HG02571 (cell line): ENCODE measurements at regions not wholly inside any gene's neighbourhood (a gene's known extent, or its start where the extent isn't known, plus 50 kb on each side); places are given as distances from the start of the nearest gene placed in this dataset.
"Not testable (repeated sequence)": the region's sequence is repeated elsewhere in the genome, so short reads cannot be mapped to it uniquely, and the experiment has no call there.

ENCODE experiments used
- ATAC-seq: cut with Tn5 transposase; IDR thresholded peaks from one replicate; pipeline ENCODE4 v1.9.1; 2021; ENCODE audit warnings: mild to moderate bottlenecking, moderate library complexity; ENCODE audit not compliant: unreplicated experiment

- ATAC-seq: no peak
Observed at GRCh38 chr19:28578208-28578607, 634.7 kb downstream of the UQCRFS1 start.

GRCh38 chr19:28577666-28578065 lies 635.3 kb downstream of the UQCRFS1 start:
- no peak for ATAC-seq

DNA sequence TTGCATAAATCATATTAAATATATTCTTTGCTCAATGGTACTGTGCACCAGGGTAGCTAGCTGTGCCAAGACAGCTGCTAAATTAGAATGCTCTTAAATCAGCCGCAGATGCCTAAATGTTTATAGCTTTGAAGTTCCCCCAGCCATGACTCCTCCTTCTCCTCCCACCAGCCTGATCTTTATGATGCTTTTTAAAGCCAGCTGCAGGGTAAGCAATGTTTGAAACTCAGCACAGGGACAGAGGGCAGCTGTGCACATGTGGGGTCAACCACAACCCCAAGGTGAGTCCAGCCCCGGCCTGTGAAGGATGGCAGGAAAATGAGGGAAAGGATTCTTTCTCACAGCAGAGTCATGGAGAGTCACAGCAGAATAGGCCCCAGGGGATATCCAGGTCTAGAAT lies 635.7 kb downstream of the UQCRFS1 start:
- ATAC-seq: no peak

GRCh38 chr19:28575816-28576215 lies 637.1 kb downstream of the UQCRFS1 start:
- ATAC-seq: no peak

- not testable (repeated sequence) for ATAC-seq
Observed at GRCh38 chr19:28575312-28575711, 637.6 kb downstream of the UQCRFS1 start.

DNA sequence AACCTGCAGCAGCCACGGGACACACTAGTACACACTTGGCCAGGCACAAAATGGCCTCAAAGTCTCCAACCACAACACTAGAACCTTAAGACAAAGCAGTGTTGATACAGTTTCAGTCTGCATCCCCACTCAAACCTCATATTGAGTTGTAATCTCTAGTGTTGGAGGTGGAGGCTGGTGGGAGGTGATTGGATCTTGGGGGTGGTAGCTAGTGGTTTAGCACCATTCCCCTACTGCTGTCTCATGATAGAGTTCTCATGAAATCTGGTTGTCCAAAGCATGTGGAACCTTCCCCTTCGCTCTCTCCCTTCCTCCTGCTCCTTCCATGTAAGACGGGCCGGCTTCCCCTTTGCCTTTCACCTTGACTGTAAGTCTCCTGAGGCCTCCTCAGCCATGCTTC lies 638.7 kb downstream of the UQCRFS1 start:
- ATAC-seq: no peak

- no peak for ATAC-seq
Observed at GRCh38 chr19:28569132-28570131, 643.5 kb downstream of the UQCRFS1 start.

- ATAC-seq: no peak
Observed at GRCh38 chr19:28567834-28568233, 645.1 kb downstream of the UQCRFS1 start.

DNA sequence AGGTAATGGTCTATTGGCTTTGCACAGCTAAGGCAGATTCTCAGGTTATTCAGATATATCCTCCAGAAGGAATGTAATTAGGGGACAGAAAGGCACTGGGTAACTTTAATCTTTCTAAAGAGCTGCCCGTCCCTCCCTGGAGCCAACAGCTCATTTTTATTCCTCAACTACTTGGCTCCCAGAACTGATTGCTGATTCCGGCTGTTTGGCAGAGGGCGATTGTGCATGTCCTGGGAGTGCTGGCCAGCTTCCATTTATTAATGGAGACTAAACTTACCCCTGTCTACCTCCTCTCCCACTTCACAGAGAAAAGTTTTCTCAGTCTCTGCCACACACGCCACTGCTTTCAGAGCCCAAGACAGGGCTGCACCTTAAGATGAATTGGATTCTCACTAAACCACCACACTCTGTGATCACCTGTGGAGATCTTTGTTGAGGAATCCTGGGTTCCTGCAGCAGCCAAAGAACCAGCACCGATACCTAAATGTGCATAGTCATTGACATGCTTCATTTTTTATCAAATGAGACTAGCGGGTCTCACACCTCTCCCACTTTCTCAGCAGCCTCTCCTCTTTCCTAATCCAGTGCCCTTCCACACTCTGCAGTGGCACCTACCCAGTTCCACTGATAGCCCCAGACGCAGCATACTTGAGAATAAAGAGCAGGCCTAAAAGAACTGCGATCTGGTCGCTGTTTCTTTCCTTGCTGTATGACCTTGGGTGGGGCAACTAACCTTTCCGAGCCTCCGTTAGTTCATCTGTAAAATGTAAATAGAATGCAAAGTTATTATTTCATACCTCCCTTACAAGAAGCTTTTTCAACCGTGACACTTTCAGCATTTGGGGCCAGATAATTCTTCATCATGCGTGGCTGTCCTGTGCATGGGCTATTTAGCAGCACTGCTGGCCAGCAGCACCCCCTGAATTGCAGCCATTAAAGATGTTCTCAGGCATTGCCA lies 648.7 kb downstream of the UQCRFS1 start:
- no peak for ATAC-seq

DNA sequence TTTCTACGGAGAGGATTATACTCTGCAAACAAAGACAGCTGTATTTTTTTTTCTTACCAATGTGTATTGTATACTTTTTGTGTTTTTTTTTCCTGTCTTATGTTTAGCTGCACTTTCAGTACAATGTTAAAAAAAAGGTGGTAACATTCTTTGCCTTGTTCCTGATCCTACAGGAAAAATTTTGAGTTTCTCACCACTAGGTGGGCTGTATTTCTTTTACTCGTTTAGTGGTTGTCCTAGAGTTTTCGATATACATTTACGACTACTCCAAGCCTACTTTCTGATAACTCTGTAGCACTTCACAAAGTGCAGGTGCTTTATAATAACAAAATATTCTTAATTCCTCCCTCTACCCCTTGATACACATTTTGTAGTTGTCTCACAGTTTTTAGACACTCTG lies 652.2 kb downstream of the UQCRFS1 start:
- no peak for ATAC-seq

- ATAC-seq: no peak
Observed at GRCh38 chr19:28558783-28559182, 654.2 kb downstream of the UQCRFS1 start.

- ATAC-seq: no peak
Observed at GRCh38 chr19:28556371-28556770, 656.6 kb downstream of the UQCRFS1 start.

DNA sequence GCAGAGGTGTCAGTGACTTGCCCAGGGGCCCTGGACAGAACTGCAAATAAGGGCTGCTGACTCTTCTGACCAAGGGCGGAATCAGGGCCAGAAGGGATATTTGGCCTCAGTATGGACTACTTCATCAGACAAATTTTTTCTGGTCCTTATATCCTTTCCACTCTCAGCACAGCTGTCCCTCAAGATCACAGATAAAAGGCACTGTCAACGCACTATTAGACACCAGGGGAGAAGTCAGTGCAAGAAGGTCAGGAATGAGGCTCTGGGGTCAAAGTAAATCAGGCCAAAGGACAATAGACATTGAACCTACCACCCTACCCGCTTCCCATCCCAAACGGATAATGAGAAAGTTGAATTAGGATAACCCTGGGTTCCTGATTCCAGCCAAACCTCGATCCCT lies 657.6 kb downstream of the UQCRFS1 start:
- no peak for ATAC-seq

DNA sequence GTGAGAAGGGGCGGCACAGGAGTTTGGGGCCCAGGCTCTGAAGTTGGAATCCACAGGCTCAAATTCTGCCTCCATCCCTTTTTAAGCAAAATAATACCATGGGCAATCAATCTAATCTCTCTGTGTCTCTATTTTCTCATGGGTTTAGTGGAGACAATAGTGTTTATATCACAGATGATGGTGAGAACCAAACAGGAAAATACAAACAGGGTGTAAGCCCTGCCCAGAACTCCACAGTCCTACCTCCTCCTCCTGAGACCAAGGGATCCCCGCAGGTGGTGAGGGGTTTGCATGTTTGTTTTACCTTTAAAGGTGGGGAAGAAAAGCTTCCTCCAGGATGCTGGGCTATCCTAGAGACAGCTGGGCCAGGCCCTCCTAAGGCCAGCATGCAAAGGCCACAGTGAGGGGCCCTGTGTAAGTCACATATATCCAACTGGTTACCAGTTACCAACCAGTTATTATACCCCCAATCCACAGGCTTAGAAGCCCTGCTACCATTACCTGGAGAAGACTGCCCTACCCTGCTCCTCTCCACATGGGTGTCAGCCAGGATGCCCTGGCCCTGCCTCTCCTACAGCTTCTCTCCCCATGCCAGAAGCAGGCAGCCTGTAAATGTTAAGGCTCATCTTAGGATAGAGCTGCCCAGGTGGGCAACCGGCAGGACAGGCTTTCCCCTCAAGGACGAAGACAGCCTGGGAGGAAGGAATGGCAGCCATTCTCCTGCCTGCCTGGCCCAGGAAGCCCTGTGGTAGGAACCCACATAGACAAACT lies 658.4 kb downstream of the UQCRFS1 start:
- no peak for ATAC-seq

- no peak for ATAC-seq
Observed at GRCh38 chr19:28553764-28554163, 659.2 kb downstream of the UQCRFS1 start.

DNA sequence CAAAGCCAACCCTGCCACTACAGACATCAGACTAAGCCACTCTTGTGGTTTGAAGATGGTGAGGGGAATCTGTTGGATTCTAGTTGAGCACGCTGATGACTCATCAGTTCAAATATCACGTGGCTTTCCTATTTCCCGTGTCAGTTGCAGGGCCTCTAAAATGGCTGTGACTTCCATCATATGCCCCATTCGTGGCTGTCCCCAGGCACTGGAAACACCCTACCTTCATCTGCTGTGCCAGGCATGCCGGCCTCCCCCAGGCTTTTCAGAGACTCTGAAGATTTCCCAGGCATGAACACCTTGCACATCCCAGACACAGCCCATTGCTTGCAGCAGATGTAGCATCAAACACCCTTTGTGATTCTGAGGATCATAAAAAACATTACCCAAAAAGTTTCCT lies 659.9 kb downstream of the UQCRFS1 start:
- ATAC-seq: no peak

GRCh38 chr19:28549680-28550277 lies 663.2 kb downstream of the UQCRFS1 start:
- no peak for ATAC-seq

DNA sequence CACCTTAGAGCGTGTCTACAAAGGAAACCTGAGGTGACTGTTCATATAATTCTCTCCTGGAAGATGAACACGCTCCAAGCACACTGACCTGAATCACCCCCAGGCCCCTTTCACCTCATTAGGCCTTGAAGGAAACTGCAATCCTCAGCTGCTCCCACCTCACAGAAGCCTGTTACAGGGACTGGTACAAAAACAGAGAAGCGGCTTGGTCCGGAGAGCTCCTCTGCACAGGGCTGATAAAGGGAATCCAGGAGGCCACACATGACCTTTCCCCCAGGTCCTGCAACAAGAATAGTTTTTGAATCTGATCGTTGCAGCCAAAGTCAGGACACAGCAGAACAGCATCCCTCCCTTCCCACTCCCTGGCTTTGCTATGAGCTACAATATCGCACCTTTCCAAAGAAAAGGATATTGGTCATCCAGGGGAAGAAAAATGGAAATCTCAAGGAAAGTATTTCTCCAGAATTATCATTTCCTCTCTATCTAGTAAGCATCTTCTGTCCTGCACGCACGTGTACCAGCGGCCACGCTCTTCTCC lies 666.7 kb downstream of the UQCRFS1 start:
- ATAC-seq: no peak

GRCh38 chr19:28545397-28545796 lies 667.6 kb downstream of the UQCRFS1 start:
- ATAC-seq: not testable (repeated sequence)
